Fibroblast of pulmonary artery (primary cell): ENCODE measurements at regions not wholly inside any gene's neighbourhood (a gene's known extent, or its start where the extent isn't known, plus 50 kb on each side); places are given as distances from the start of the nearest gene placed in this dataset.

Source experiments
- DNase-seq: peaks from one replicate; pipeline ENCODE4 v3.0.0-alpha.2; 2010; ENCODE audit warnings: low read depth
- H3K4me3 ChIP-seq: replicated peaks from 2 replicates; pipeline ENCODE4 v1.5.1; 2011; ENCODE audit warnings: low read depth, mild to moderate bottlenecking, control low read depth, low read length, moderate library complexity
- CTCF ChIP-seq: IDR thresholded peaks from 2 replicates; pipeline ENCODE4 v1.5.1; 2011; ENCODE audit warnings: mild to moderate bottlenecking, control low read depth, low read length, inconsistent platforms; ENCODE audit errors: missing control alignments

- no peak for TF ChIP-seq CTCF
- no peak overlapping the region for H3K4me3 ChIP-seq
- DNase-seq: no peak
Measured at GRCh38 chr2:11033114-11033513, 121.4 kb downstream of the KCNF1 start.

GRCh38 chr2:11038641-11039040 lies 116.6 kb upstream of the SLC66A3 start:
- no peak overlapping the region for H3K4me3 ChIP-seq

GRCh38 chr2:11040992-11041391 lies 114.3 kb upstream of the SLC66A3 start:
- no peak overlapping the region for H3K4me3 ChIP-seq
- TF ChIP-seq CTCF: no peak

More at GRCh38 chr2:11038641-11039040, 116.6 kb upstream of the SLC66A3 start:
- DNase-seq: no peak
- TF ChIP-seq CTCF: no peak

GRCh38 chr2:11042841-11043240 lies 112.4 kb upstream of the SLC66A3 start:
- no peak for DNase-seq
- TF ChIP-seq CTCF: no peak
- H3K4me3 ChIP-seq: no peak overlapping the region

More at GRCh38 chr2:11040992-11041391, 114.3 kb upstream of the SLC66A3 start:
- DNase-seq: no peak

- DNase-seq: no peak
- TF ChIP-seq CTCF: no peak
Measured at GRCh38 chr2:11043245-11043644, 112.0 kb upstream of the SLC66A3 start.

GRCh38 chr2:11044201-11044600 lies 111.1 kb upstream of the SLC66A3 start:
- no peak for TF ChIP-seq CTCF
- H3K4me3 ChIP-seq: no peak overlapping the region
- no peak for DNase-seq

More at GRCh38 chr2:11043245-11043644, 112.0 kb upstream of the SLC66A3 start:
- no peak overlapping the region for H3K4me3 ChIP-seq

GRCh38 chr2:11045294-11045693 lies 110.0 kb upstream of the SLC66A3 start:
- no peak for TF ChIP-seq CTCF
- no peak for DNase-seq
- no peak overlapping the region for H3K4me3 ChIP-seq
